Common myeloid progenitor, CD34-positive (primary cell): ENCODE measurements at regions not wholly inside any gene's neighbourhood (a gene's known extent, or its start where the extent isn't known, plus 50 kb on each side); places are given as distances from the start of the nearest gene placed in this dataset.

Source experiments
- CTCF ChIA-PET: fragments of 350-600 bp; sonication (Branson Sonifier 250); formaldehyde crosslinking; loops from one replicate; lab custom pipeline; 2021; ENCODE audit warnings: antibody characterized with exemption; lab: Charles Lee
- POLR2A ChIA-PET: fragments of 350-600 bp; sonication (Branson Sonifier 250); formaldehyde crosslinking; loops from one replicate; lab custom pipeline; 2021; ENCODE audit warnings: antibody characterized with exemption; lab: Charles Lee
- DNase-seq, 3 donors: peaks; one replicate each; pipeline versions ENCODE4 v3.0.0 to v3.0.0-alpha.2; 2013
- H3K27ac ChIP-seq, 2 experiments: 1 replicate in 1 of 2; 2 replicates in 1 of 2; pipeline ENCODE4 v1.7.0; 2013; ENCODE audit warnings: inconsistent platforms in 2 of 2, low read length in 2 of 2, mild to moderate bottlenecking in 2 of 2, low read depth in 1 of 2, moderate library complexity in 1 of 2; ENCODE audit not compliant: severe bottlenecking in 2 of 2, insufficient read depth in 1 of 2, poor library complexity in 1 of 2
- H3K27me3 ChIP-seq, 5 experiments: replicated peaks in 2 of 5; 1 replicate in 3 of 5; 2 replicates in 2 of 5; pipeline versions ENCODE4 v1.6.1 to v1.7.0; 2013; ENCODE audit warnings: low read length in 4 of 5, mild to moderate bottlenecking in 2 of 5, moderate library complexity in 2 of 5, inconsistent platforms in 1 of 5; ENCODE audit not compliant: insufficient read depth in 5 of 5, control insufficient read depth in 4 of 5
- H3K36me3 ChIP-seq, 4 experiments: 1 replicate in 2 of 4; 2 replicates in 2 of 4; pipeline versions ENCODE4 v1.6.1 to v1.7.0; 2013; ENCODE audit warnings: low read length in 3 of 4, control low read depth in 1 of 4, mild to moderate bottlenecking in 1 of 4; ENCODE audit not compliant: control insufficient read depth in 4 of 4, insufficient read depth in 4 of 4
- H3K4me1 ChIP-seq, 4 experiments: 1 replicate in 3 of 4; 2 replicates in 1 of 4; pipeline versions ENCODE4 v1.6.1 to v1.7.1; 2013; ENCODE audit warnings: low read length in 3 of 4, mild to moderate bottlenecking in 3 of 4, control low read depth in 1 of 4, inconsistent platforms in 1 of 4, moderate library complexity in 1 of 4; ENCODE audit not compliant: control insufficient read depth in 4 of 4, insufficient read depth in 4 of 4; ENCODE audit errors: control extremely low read depth in 1 of 4
- H3K4me3 ChIP-seq, 7 experiments: 1 replicate in 4 of 7; 2 replicates in 3 of 7; pipeline versions ENCODE4 v1.5.1 to v1.7.0; 2013; ENCODE audit warnings: mild to moderate bottlenecking in 7 of 7, low read length in 6 of 7, moderate library complexity in 6 of 7, inconsistent platforms in 2 of 7, low read depth in 2 of 7, control low read depth in 1 of 7; ENCODE audit not compliant: insufficient read depth in 4 of 7, control insufficient read depth in 1 of 7; ENCODE audit errors: extremely low read depth in 1 of 7
- H3K9me3 ChIP-seq, 5 experiments: 1 replicate in 4 of 5; 2 replicates in 1 of 5; pipeline versions ENCODE4 v1.6.1 to v1.7.1; 2013; ENCODE audit warnings: low read length in 4 of 5, mild to moderate bottlenecking in 2 of 5, inconsistent platforms in 1 of 5, low read depth in 1 of 5, moderate library complexity in 1 of 5; ENCODE audit not compliant: control insufficient read depth in 4 of 5, insufficient read depth in 2 of 5; ENCODE audit errors: control extremely low read depth in 1 of 5
- WGBS: methylation state at CpG from one replicate; pipeline ENCODE4 v1.1.5; 2013; ENCODE audit not compliant: insufficient coverage; 5-methylcytosine and 5-hydroxymethylcytosine counted together

DNA sequence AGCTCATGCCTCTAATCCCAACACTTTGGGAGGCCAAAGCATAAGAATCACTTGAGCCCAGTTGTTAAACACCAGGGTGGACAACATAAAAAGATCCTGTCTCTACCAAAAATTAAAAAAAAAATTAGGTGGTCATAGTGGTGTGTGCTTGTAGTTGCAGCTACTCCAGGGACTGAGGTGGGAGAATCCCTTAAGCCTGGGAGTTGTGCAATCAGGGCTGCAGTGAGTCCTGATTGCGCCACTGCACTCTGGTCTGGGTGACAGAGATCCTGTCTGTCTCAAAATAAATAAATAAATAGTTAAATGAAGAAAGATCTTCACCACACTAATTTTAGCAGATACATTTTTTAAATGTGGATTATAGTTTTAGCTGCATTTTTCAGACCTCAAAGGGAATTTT is 433.2 kb downstream of the MAT2B start:
- peak in 1 of 3 donors; percentile 18 for DNase-seq
- H3K27me3 ChIP-seq: no peaks in the 10 kb centered on the region
- peaks cover 0 to 11% (median 1%) of the 10 kb centered on the region in 4 experiments for H3K4me1 ChIP-seq
- ChIA-PET POLR2A (no interaction called here), CTCF (interaction anchor here (0.7 kb wide), 1 partner anchor 11 kb away, joined by 3 read pairs; no protein-coding TSS in a partner anchor)
- H3K27ac ChIP-seq: no peak overlapping the region
- H3K4me3 ChIP-seq: no peak overlapping the region
- WGBS: no CpG with 5 or more reads among the region's 1 CpG
- no peaks in the 10 kb centered on the region for H3K9me3 ChIP-seq
- no peaks in the 10 kb centered on the region for H3K36me3 ChIP-seq

DNA sequence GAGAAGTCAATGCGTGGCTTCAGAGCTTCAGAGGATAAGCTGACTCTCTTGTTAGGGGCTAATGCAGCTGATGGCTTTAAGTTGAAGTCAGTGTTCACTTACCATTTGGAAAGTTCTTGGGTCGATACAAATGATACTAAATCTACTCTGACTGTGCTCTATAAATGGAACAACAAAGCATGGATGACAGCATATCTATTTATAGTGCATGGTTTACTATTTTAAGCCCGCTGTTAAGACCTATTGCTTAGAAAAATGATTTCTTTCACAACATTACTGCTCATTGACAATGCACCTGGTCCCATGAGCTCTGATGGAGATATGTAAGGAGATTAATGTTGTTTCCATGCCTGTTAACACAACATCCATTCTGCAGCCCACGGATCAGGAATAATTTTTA is 435.7 kb downstream of the MAT2B start:
- ChIA-PET POLR2A (no interaction called here), CTCF (no interaction called here)
- Histone ChIP-seq H3K4me3 (no peak overlapping the region), H3K27me3 (no peaks in the 10 kb centered on the region), H3K9me3 (no peaks in the 10 kb centered on the region), H3K27ac (no peak overlapping the region), H3K36me3 (no peaks in the 10 kb centered on the region), H3K4me1 (peaks cover 0 to 11% (median 1%) of the 10 kb centered on the region in 4 experiments)
- WGBS: 79% methylated on average over 2 of the region's 4 CpGs
- DNase-seq: no peak

DNA sequence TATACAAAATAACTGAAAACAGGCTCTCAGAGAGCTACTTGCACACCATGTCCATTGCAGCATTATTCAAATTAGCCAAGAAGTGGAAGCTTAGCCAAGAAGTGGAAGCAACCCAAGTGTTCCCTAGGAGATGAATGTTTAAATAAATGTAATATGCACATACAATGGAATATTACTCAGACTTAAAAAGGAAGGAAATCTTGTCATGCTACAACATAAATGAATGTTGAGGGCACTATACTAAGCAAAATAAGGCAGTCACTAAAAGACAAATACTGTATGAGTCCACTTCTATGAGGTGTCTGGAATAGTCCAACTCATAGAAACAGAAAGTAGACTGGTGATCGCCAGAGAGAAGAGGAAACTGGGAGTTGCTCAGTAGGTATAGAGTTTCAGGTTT is 438.1 kb downstream of the MAT2B start:
- Histone ChIP-seq H3K27ac (no peak overlapping the region), H3K36me3 (no peaks in the 10 kb centered on the region), H3K4me1 (peaks cover 0 to 11% (median 1%) of the 10 kb centered on the region in 4 experiments), H3K9me3 (no peaks in the 10 kb centered on the region), H3K27me3 (no peaks in the 10 kb centered on the region), H3K4me3 (no peak overlapping the region)
- DNase-seq: peak in 2 of 3 donors; percentile 7 to 16
- no CpG with 5 or more reads among the region's 1 CpG for WGBS
- CTCF ChIA-PET: no interaction called here
- POLR2A ChIA-PET: no interaction called here

DNA sequence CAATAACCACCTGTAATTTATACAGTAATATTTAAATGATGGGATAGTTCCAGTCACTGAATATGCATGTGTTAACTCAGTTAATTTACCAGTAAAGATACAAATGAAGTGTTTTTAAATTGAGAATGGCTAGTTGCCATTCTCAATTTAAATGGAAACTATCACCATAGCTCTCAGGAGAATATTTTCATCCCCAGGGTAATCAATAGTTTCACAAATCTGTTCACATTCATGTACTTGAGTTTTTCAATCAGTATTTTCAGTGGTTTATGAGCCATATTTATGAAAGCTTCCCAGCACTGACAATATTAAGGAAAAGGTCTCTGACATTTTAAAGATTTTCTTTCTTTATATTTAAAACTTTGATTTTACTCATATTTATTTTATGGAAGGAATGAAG is 439.3 kb downstream of the MAT2B start:
- peaks cover 0 to 11% (median 1%) of the 10 kb centered on the region in 4 experiments for H3K4me1 ChIP-seq
- H3K4me3 ChIP-seq: no peak overlapping the region
- DNase-seq: no peak
- H3K36me3 ChIP-seq: no peaks in the 10 kb centered on the region
- POLR2A ChIA-PET: no interaction called here
- CTCF ChIA-PET: interaction anchor here (1.1 to 1.6 kb wide), 2 partner anchors 11 to 32 kb away, joined by 3 to 4 read pairs; no protein-coding TSS in a partner anchor
- H3K9me3 ChIP-seq: no peaks in the 10 kb centered on the region
- no peak overlapping the region for H3K27ac ChIP-seq
- no peaks in the 10 kb centered on the region for H3K27me3 ChIP-seq

DNA sequence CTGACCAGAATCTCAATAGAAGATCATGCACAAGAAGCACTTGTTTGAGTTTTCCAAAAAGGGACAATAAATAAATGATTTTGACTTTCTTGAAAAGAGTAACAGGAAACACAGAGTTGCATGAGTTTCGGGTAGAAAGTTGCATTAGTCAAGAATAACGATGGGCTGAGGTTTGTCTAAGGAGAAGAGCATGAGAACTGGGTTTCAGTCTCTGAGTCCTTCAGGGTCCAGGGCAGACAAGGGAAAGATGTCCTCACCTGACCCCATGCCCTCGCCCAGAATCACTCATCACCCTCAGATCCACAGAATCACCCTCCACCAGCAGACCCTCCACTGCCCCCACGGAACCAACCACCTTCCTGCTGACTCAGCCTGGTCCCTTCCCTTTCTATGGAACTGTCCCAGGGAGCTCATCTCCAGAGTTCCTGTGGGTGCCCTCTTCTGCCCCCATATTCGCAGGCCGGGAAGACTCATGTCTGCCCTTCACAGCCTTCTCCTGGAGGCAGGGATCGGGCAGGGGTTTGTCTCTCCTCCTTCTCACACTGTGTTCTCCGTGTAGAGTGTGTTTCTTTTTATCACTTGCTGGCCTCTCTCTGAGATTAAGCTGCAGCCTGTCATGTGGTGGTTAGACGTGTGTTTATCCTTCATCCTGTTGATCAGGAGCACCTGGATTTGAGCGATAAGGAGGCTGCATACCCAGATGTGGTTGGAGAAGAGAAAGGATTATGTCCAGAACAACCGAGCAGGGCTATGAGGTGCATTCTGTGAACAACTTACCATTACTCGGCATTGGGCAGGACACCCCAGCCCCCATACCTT is 442.6 kb downstream of the MAT2B start:
- Histone ChIP-seq H3K27me3 (no peaks in the 10 kb centered on the region), H3K36me3 (no peaks in the 10 kb centered on the region), H3K27ac (no peak overlapping the region), H3K9me3 (no peaks in the 10 kb centered on the region), H3K4me3 (no peak overlapping the region), H3K4me1 (no peaks in the 10 kb centered on the region)
- ChIA-PET CTCF (no interaction called here), POLR2A (no interaction called here)
- WGBS: 84% methylated on average over 10 of the region's 12 CpGs
- DNase-seq: no peak

DNA sequence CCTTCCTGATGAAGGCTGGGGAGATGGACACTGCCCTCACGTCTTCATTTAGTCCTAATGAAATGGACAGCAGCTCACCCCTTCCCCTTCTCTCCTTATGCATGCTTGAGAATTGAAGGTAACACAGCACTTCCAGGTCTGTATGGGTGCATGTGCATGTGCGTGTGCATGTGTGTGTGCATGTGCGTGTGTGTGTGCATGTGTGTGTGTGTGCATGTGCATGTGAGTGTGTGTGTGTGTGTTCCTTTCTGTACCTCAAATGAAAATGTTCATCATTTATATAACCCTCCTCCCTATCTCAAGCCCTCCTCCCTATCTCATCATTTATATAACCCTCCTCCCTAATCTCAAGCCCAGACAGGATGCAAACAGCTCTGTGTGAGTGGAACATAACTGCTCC is 444.8 kb downstream of the MAT2B start:
- no peak for DNase-seq
- H3K4me1 ChIP-seq: no peaks in the 10 kb centered on the region
- no peak overlapping the region for H3K27ac ChIP-seq
- CTCF ChIA-PET: interaction anchor here (0.8 kb wide), 1 partner anchor 11 kb away, joined by 3 read pairs; no protein-coding TSS in a partner anchor
- H3K4me3 ChIP-seq: no peak overlapping the region
- H3K27me3 ChIP-seq: no peaks in the 10 kb centered on the region
- H3K36me3 ChIP-seq: no peaks in the 10 kb centered on the region
- H3K9me3 ChIP-seq: no peaks in the 10 kb centered on the region
- whole genome bisulfite sequencing: no CpG with 5 or more reads among the region's 3 CpGs
- POLR2A ChIA-PET: no interaction called here

DNA sequence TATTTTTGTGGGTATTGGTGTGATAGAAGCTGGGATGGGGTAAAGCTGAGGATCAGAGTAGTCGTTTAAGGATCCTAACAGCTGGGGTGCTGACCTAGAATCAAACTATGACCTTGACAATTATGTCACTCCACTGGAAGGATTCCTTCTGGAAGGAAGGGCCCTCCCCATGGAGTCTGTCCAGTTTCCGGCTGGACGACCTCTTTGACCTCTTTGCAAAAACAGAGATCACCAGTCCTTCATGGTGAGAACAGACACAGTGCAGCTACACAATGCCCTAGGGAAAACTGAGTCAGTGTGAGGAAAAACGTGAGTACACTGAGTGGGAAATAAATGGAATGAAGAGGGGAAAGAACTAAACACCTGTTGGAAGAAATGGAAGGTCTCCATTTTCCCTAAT is 445.6 kb downstream of the MAT2B start:
- ChIA-PET CTCF (no interaction called here), POLR2A (no interaction called here)
- H3K27me3 ChIP-seq: no peaks in the 10 kb centered on the region
- no peaks in the 10 kb centered on the region for H3K36me3 ChIP-seq
- 100% methylated on average over 3 of the region's 4 CpGs for WGBS
- no peak for DNase-seq
- no peaks in the 10 kb centered on the region for H3K4me1 ChIP-seq
- no peak overlapping the region for H3K27ac ChIP-seq
- no peak overlapping the region for H3K4me3 ChIP-seq
- H3K9me3 ChIP-seq: no peaks in the 10 kb centered on the region
